PC-3 (cell line): ENCODE measurements at regions not wholly inside any gene's neighbourhood (a gene's known extent, or its start where the extent isn't known, plus 50 kb on each side); places are given as distances from the start of the nearest gene placed in this dataset.

ENCODE experiments used
- CTCF ChIP-seq: fragments of 300-600 bp; sonication (generic); conservative IDR thresholded peaks from 2 replicates; pipeline ENCODE4 v1.5.1; 2017; ENCODE audit warnings: antibody characterized with exemption, low read depth, mild to moderate bottlenecking, low read length
- EZH2 ChIP-seq: fragments of 300-600 bp; sonication (generic); IDR thresholded peaks from one replicate; pipeline ENCODE4 v1.6.1; 2017; ENCODE audit warnings: antibody characterized with exemption, mild to moderate bottlenecking, low read length; ENCODE audit not compliant: unreplicated experiment
- EZH2phosphoT487 ChIP-seq: fragments of 300-600 bp; sonication (generic); IDR thresholded peaks from 2 replicates; pipeline ENCODE4 v1.6.1; 2018; ENCODE audit warnings: mild to moderate bottlenecking, antibody characterized with exemption, low read length, borderline replicate concordance

- no peak for TF ChIP-seq CTCF
- no peak for TF ChIP-seq EZH2phosphoT487
- TF ChIP-seq EZH2, result no peak
Measured at GRCh38 chr4:137644201-137644600, 111.9 kb upstream of the PCDH18 start.
